MM.1S (cell line): ENCODE measurements at regions not wholly inside any gene's neighbourhood (a gene's known extent, or its start where the extent isn't known, plus 50 kb on each side); places are given as distances from the start of the nearest gene placed in this dataset.

Experiments used
- DNase-seq: peaks from one replicate; pipeline ENCODE4 v3.0.0-alpha.2; 2015
- H2AFZ ChIP-seq: fragments of 300-600 bp; sonication (generic); 2 replicates; pipeline ENCODE4 v1.6.0; 2016; ENCODE audit warnings: antibody characterized with exemption, low read length
- H3F3A ChIP-seq: fragments of 300-600 bp; sonication (generic); 2 replicates; pipeline ENCODE4 v1.6.1; 2016; ENCODE audit warnings: mild to moderate bottlenecking, antibody characterized with exemption, low read length, moderate library complexity, mixed read lengths; ENCODE audit not compliant: insufficient read depth
- H3K27ac ChIP-seq: fragments of 300-600 bp; sonication (generic); 2 replicates; pipeline ENCODE4 v1.5.1; 2016; ENCODE audit warnings: mild to moderate bottlenecking, low read length
- H3K27me3 ChIP-seq: fragments of 300-600 bp; sonication (generic); replicated peaks from 2 replicates; pipeline ENCODE4 v1.6.0; 2016; ENCODE audit warnings: low read length; ENCODE audit not compliant: insufficient read depth
- H3K36me3 ChIP-seq: fragments of 300-600 bp; sonication (generic); replicated peaks from 2 replicates; pipeline ENCODE4 v1.6.1; 2016; ENCODE audit warnings: mild to moderate bottlenecking, low read length, mixed read lengths; ENCODE audit not compliant: insufficient read depth
- H3K4me1 ChIP-seq: fragments of 300-600 bp; sonication (generic); 2 replicates; pipeline ENCODE4 v1.6.1; 2016; ENCODE audit warnings: low read length, mixed read lengths
- H3K4me2 ChIP-seq: fragments of 300-600 bp; sonication (generic); 2 replicates; pipeline ENCODE4 v1.6.0; 2016; ENCODE audit warnings: low read depth, low read length
- H3K4me3 ChIP-seq: fragments of 300-600 bp; sonication (generic); 2 replicates; pipeline ENCODE4 v1.5.1; 2016; ENCODE audit warnings: low read length, mixed read lengths
- H3K79me2 ChIP-seq: fragments of 300-600 bp; sonication (generic); 2 replicates; pipeline ENCODE4 v1.6.1; 2016; ENCODE audit warnings: mixed run types, low read length, mixed read lengths
- H3K9ac ChIP-seq: fragments of 300-600 bp; sonication (generic); 2 replicates; pipeline ENCODE4 v1.6.1; 2016; ENCODE audit warnings: low read length, mixed read lengths
- H3K9me2 ChIP-seq: fragments of 300-600 bp; sonication (generic); replicated peaks from 2 replicates; pipeline ENCODE4 v1.6.1; 2016; ENCODE audit warnings: mild to moderate bottlenecking, low read length, mixed read lengths; ENCODE audit not compliant: insufficient read depth
- H3K9me3 ChIP-seq: fragments of 300-600 bp; sonication (generic); replicated peaks from 2 replicates; pipeline ENCODE4 v1.6.1; 2016; ENCODE audit warnings: mild to moderate bottlenecking, low read length, mixed read lengths; ENCODE audit not compliant: insufficient read depth
- H4K20me1 ChIP-seq: fragments of 300-600 bp; sonication (generic); 2 replicates; pipeline ENCODE4 v1.6.1; 2016; ENCODE audit warnings: mild to moderate bottlenecking, low read length, moderate library complexity, mixed read lengths; ENCODE audit not compliant: insufficient read depth
- EZH2 ChIP-seq: fragments of 300-600 bp; sonication (generic); optimal IDR thresholded peaks from 2 replicates; pipeline ENCODE3; 2017; ENCODE audit warnings: low read depth, mild to moderate bottlenecking, antibody characterized with exemption, low read length, mixed read lengths
- EZH2phosphoT487 ChIP-seq: fragments of 300-600 bp; sonication (generic); IDR thresholded peaks from 2 replicates; pipeline ENCODE4 v1.6.1; 2018; ENCODE audit warnings: antibody characterized with exemption, low read length
- TF ChIP-seq, protein P1 (sequence below): fragments of 300-600 bp; sonication (generic); IDR thresholded peaks from 2 replicates; pipeline ENCODE4 v1.5.1; 2016; ENCODE audit warnings: antibody characterized with exemption, low read length, mixed read lengths

DNA sequence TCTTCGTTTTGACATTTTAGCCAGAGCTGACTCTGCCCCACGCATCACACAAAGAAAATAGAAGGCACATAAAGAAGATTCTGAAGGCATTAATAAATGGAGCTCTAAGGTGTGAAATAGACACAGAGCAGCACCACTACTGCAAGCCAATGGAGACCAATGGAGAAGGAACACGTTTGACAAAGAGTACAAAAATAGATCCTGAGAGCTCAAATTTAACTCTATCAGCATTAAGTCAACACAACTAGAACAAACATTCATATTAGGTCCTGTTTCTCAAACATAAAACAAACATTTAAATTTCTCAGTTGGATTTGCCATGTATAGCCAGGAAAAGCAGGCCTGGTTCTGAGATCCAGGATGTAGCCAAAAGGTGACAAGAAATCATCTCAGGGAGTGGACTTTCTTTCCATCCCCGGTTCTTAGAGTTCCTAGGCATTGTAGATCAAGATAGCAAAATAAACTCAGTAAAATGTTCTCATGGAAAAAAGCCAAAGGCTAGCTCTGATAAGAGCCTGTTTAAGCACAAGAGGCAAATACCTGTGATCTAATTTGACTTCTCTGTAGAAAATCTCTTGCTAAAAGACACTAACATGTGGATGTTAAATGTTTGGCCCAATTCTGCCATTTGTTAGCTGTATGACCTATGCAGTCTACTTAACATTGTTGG, 174.2 kb upstream of the VIPR2 start:
- no peak overlapping the region for H3K9ac ChIP-seq
- H3F3A ChIP-seq = no peaks in the 10 kb centered on the region
- no peak overlapping the region for H3K4me3 ChIP-seq
- no peaks in the 10 kb centered on the region for H3K4me1 ChIP-seq
- no peak overlapping the region for H2AFZ ChIP-seq
- H3K36me3 ChIP-seq = no peaks in the 10 kb centered on the region
- no peak for DNase-seq
- H3K27ac ChIP-seq = no peak overlapping the region
- H3K9me3 ChIP-seq = no peaks in the 10 kb centered on the region
- TF ChIP-seq, protein P1, sequence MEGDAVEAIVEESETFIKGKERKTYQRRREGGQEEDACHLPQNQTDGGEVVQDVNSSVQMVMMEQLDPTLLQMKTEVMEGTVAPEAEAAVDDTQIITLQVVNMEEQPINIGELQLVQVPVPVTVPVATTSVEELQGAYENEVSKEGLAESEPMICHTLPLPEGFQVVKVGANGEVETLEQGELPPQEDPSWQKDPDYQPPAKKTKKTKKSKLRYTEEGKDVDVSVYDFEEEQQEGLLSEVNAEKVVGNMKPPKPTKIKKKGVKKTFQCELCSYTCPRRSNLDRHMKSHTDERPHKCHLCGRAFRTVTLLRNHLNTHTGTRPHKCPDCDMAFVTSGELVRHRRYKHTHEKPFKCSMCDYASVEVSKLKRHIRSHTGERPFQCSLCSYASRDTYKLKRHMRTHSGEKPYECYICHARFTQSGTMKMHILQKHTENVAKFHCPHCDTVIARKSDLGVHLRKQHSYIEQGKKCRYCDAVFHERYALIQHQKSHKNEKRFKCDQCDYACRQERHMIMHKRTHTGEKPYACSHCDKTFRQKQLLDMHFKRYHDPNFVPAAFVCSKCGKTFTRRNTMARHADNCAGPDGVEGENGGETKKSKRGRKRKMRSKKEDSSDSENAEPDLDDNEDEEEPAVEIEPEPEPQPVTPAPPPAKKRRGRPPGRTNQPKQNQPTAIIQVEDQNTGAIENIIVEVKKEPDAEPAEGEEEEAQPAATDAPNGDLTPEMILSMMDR = no peak
- TF ChIP-seq EZH2phosphoT487 = no peak
- TF ChIP-seq EZH2 = no peak
- H3K4me2 ChIP-seq = no peak overlapping the region
- H3K27me3 ChIP-seq = no peaks in the 10 kb centered on the region
- no peaks in the 10 kb centered on the region for H3K79me2 ChIP-seq
- no peaks in the 10 kb centered on the region for H3K9me2 ChIP-seq
- H4K20me1 ChIP-seq = no peaks in the 10 kb centered on the region

DNA sequence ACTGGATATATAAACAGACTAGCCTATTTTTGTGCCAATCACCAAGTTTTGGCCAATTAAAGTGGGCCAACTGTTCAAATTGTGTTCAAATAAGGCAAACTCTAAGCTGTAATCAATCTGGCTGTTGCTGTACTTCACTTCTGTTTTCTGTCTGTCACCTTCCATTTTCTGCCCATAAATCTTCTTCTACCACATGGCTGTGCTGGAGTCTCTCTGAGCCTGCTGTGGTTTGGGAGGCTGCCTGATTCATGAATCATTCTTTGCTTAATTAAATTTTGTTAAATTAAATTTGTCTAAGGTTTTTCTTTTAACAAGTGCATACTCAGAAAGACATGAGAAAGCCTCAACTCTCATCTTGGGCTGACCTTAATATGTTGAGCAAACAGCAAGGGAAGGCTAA, 172.6 kb upstream of the VIPR2 start:
- H3K9me2 ChIP-seq = no peaks in the 10 kb centered on the region
- no peaks in the 10 kb centered on the region for H3K27me3 ChIP-seq
- no peak overlapping the region for H3K4me2 ChIP-seq
- no peak overlapping the region for H3K4me3 ChIP-seq
- no peaks in the 10 kb centered on the region for H3K4me1 ChIP-seq
- no peak overlapping the region for H3K9ac ChIP-seq
- TF ChIP-seq EZH2phosphoT487 (no peak), EZH2 (no peak)
- TF ChIP-seq, protein P1 = no peak
- no peaks in the 10 kb centered on the region for H4K20me1 ChIP-seq
- no peaks in the 10 kb centered on the region for H3K79me2 ChIP-seq
- H2AFZ ChIP-seq = no peak overlapping the region
- no peak for DNase-seq
- H3K36me3 ChIP-seq = no peaks in the 10 kb centered on the region
- H3F3A ChIP-seq = no peaks in the 10 kb centered on the region
- H3K27ac ChIP-seq = no peak overlapping the region
- no peaks in the 10 kb centered on the region for H3K9me3 ChIP-seq

DNA sequence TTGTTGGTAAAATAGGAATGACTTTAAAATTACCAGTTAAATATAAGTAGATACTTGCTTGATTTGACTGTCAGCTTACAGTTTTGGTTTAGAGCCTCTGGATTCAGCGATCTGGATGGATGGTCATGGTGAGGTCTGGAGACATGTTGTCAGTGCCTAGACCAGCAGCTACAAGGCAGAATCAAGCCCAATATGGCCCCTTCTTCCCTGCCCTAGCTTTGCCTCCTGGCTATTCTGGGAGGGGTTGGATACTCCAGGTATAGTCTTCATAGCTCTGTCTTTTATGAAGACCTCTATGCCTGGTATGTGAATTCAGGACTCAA, 166.5 kb upstream of the VIPR2 start:
- H3K4me3 ChIP-seq = no peak overlapping the region
- H3K27me3 ChIP-seq = no peaks in the 10 kb centered on the region
- no peaks in the 10 kb centered on the region for H4K20me1 ChIP-seq
- no peaks in the 10 kb centered on the region for H3F3A ChIP-seq
- no peaks in the 10 kb centered on the region for H3K79me2 ChIP-seq
- no peak overlapping the region for H3K9ac ChIP-seq
- no peaks in the 10 kb centered on the region for H3K36me3 ChIP-seq
- TF ChIP-seq EZH2phosphoT487 = no peak
- no peak for TF ChIP-seq EZH2
- TF ChIP-seq, protein P1 = no peak
- no peak overlapping the region for H3K27ac ChIP-seq
- no peak overlapping the region for H3K4me2 ChIP-seq
- no peaks in the 10 kb centered on the region for H3K9me3 ChIP-seq
- no peak overlapping the region for H2AFZ ChIP-seq
- no peaks in the 10 kb centered on the region for H3K4me1 ChIP-seq
- no peak for DNase-seq
- H3K9me2 ChIP-seq = no peaks in the 10 kb centered on the region
